ENCODE measurements at regions not wholly inside any gene's neighbourhood (a gene's known extent, or its start where the extent isn't known, plus 50 kb on each side); places are given as distances from the start of the nearest gene placed in this dataset.
"Not testable (repeated sequence)": the region's sequence is repeated elsewhere in the genome, so short reads cannot be mapped to it uniquely, and the experiment has no call there.

DNA sequence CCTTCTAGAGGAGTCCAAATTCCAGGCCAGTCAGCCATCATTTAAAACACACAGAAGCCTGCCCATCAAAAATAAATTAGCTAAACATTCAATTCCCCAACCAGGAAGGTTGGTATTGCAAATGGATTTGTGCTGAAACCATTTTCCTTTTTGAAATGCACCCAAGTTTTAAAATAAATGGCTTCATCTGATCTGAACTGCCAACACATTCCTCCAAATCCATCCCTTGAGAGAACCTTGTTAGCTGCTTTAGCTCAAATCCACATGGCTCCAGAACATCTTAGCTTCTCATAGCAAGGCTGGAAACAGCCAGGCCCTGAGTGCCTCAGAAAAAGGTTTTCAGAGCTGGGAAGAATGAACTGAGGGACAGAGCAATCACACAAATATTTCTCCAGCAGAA is 306.3 kb downstream of the FZD1 start:
- DNase-seq (ENCODE audit: insufficient read length, low spot score), result no peak
- no peak for FAIRE-seq
- TF ChIP-seq, protein P1, sequence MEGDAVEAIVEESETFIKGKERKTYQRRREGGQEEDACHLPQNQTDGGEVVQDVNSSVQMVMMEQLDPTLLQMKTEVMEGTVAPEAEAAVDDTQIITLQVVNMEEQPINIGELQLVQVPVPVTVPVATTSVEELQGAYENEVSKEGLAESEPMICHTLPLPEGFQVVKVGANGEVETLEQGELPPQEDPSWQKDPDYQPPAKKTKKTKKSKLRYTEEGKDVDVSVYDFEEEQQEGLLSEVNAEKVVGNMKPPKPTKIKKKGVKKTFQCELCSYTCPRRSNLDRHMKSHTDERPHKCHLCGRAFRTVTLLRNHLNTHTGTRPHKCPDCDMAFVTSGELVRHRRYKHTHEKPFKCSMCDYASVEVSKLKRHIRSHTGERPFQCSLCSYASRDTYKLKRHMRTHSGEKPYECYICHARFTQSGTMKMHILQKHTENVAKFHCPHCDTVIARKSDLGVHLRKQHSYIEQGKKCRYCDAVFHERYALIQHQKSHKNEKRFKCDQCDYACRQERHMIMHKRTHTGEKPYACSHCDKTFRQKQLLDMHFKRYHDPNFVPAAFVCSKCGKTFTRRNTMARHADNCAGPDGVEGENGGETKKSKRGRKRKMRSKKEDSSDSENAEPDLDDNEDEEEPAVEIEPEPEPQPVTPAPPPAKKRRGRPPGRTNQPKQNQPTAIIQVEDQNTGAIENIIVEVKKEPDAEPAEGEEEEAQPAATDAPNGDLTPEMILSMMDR (IDR thresholded peaks at IDR 0.05; ENCODE audit: insufficient read depth, missing control alignments), result no peak

DNA sequence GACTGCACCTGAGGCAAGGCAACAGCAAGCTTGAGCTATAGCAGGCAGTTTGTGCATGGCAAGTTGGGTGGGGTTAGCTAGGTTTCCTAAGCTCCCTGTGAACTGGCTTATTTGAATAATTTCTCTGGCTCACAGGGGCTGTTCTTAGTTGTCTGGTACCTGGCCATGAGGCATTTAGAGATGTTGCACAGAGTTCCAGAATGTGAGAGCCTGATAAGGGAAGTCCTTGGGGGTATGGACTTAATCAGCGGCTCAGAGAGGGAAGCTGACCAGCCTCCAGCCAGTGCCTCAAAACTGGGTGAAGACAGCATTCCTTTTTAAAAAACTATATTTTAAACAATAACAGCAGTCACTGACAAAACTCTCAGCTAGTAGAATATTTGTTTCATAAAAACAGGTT is 307.4 kb downstream of the FZD1 start:
- no peak for DNase-seq (ENCODE audit: insufficient read length, low spot score)
- no peak for FAIRE-seq
- TF ChIP-seq, protein P1 (IDR thresholded peaks at IDR 0.05; ENCODE audit: insufficient read depth, missing control alignments), result no peak

DNA sequence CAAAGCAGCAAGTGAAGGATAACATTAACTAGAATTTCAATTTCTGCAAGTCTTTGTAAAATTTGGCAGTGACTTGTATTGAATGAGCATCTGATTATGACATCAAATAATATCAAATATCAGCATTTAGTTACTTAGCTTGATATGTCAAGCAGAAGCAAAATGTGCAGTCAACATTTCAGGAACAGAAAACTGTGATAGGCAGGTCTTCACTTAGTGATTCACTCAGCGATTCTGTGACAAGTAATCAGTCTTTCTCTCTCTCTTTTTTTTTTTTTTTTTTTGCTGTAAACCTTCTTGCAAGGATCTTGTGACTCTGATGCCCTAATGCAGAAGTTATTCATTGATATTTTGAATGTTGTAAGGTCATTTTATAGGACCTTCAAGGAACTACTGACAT is 307.1 kb downstream of the MTERF1 start:
- no peak for FAIRE-seq
- TF ChIP-seq, protein P1 (IDR thresholded peaks at IDR 0.05; ENCODE audit: insufficient read depth, missing control alignments), result no peak
- DNase-seq (ENCODE audit: insufficient read length, low spot score), result no peak

DNA sequence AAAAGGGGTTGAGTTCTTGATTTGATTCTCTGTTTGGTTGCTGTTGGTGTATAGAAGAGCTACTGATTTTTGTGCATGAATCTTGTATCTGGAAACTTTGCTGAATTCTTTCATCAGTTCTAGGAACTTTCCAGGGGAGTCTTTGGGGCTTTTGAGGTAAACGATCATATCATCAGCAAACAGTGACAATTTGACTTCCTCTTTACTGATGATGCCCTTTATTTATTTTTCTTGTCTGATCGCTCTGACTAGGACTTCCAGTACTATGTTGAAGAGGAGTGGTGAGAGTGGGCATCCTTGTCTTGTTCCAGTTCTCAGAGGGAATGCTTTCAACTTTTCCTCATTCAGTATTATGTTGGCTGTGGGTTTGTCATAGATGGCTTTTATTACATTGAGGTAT is 304.0 kb downstream of the MTERF1 start:
- DNase-seq (ENCODE audit: insufficient read length, low spot score); FAIRE-seq: not testable (repeated sequence)

DNA sequence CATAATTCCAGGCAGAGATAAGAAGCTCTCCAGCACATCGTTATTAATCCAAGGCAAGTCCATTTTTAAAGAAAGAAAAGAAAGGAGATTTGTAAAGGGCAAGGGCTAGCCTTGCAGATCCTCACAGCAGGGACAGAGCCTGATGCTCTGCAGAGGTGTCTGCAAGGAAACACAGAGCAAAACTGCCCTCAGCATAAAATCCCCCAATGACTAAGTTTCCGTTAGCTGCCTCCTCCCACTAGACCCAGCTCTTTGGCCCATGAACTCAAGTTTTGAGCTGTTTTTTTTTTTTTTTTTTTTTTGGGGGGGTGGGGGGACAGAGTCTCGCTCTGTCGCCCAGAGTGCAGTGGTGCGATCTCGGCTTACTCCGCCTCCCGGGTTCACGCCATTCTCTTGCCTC is 300.7 kb downstream of the MTERF1 start:
- FAIRE-seq, result no peak
- no peak for DNase-seq (ENCODE audit: insufficient read length, low spot score)
- TF ChIP-seq, protein P1 (IDR thresholded peaks at IDR 0.05; ENCODE audit: insufficient read depth, missing control alignments), result no peak

DNA sequence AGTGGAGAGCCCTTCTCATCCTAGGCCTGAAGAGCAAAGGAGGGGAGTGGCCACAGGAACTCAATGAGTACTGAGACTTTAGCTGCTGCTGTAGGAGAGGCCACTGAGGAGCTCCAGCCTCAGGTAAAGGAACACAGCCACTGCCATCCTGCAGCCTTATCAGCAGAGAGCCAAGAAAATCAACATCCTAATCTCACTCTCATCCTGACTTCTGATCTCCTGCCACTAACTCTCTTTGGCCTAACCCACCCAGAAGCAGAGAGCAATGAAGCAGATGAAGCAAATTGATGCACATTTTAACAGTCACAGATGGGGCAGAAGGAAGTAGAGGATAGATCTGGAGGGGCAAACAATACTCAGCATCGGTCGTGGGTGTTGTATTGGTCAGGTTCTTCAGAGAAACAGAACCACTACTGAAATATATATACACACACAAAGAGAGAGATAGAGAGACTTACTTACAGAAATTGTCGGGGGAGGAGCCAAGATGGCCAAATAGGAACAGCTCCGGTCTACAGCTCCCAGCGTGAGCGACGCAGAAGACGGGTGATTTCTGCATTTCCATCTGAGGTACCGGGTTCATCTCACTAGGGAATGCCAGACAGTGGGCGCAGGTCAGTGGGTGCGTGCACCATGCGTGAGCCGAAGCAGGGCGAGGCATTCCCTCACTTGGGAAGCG is 297.6 kb downstream of the MTERF1 start:
- TF ChIP-seq, protein P1 (IDR thresholded peaks at IDR 0.05; ENCODE audit: insufficient read depth, missing control alignments), result no peak
- FAIRE-seq, result no peak
- DNase-seq (ENCODE audit: insufficient read length, low spot score), result no peak

DNA sequence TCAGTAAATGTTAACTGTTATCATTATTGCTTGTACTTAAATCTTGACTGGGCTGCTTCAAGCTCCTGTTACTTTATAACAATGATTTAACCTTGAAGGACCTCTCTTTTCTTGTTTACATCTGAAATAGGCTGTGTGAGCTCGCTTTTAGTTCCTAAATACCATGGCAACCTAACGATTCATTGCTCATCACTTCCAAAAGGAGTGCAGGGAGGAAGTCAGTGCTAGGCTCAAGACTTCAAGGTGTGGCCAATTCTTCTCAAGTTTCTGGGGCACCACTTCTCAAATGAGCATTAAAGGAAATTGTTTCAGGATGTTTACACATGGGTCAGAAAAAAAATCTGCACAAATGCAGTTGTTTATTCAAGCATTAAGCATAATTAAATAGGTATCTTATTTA is 284.2 kb downstream of the MTERF1 start:
- DNase-seq (ENCODE audit: insufficient read length, low spot score) (no peak), FAIRE-seq (no peak)
- TF ChIP-seq, protein P1 (IDR thresholded peaks at IDR 0.05; ENCODE audit: insufficient read depth, missing control alignments), result no peak

DNA sequence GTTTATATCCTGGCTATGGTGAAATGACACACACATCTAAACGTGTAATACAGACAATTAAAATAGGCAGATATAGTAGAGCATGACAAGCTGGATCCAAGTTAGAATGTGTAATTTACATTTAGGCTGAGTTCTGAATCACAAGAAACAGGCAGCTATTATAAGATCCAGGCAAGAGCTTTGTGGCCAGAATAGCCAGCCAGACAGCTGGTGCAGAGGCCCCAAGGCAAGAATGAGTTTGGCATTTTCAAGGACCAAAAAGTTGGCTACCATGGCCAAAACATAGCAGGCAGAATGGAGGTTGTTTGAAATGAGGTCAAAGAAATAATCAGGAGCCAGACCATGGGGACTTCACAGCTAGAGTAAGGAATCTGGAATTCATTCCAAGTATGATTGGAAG is 281.7 kb downstream of the MTERF1 start:
- DNase-seq (ENCODE audit: insufficient read length, low spot score) (no peak), FAIRE-seq (no peak)
- TF ChIP-seq, protein P1 (IDR thresholded peaks at IDR 0.05; ENCODE audit: insufficient read depth, missing control alignments), result no peak
